T-cell (primary cell): ENCODE measurements at regions not wholly inside any gene's neighbourhood (a gene's known extent, or its start where the extent isn't known, plus 50 kb on each side); places are given as distances from the start of the nearest gene placed in this dataset.
"Not testable (repeated sequence)": the region's sequence is repeated elsewhere in the genome, so short reads cannot be mapped to it uniquely, and the experiment has no call there.

Experiments
- ATAC-seq, 4 experiments: fragments of 200-7000 bp in 3 of 4; fragments of 150-1000 bp in 1 of 4; cut with Tn5 transposase; replicated peaks in 1 of 4; 1 replicate in 3 of 4; 2 replicates in 1 of 4; pipeline ENCODE4 v1.10.0; 2021; ENCODE audit warnings: moderate library complexity in 3 of 4, mild to moderate bottlenecking in 2 of 4, moderate number of reproducible peaks in 1 of 4
- CTCF ChIA-PET, 2 donors: fragments of 300-600 bp; sonication (Branson Sonifier 250); formaldehyde crosslinking; loops; one replicate each; lab custom pipeline; 2022; ENCODE audit warnings: antibody characterized with exemption in 2 of 2; lab: Charles Lee
- POLR2A ChIA-PET, 2 donors: fragments of 300-600 bp; sonication (Branson Sonifier 250); formaldehyde crosslinking; loops; one replicate each; lab custom pipeline; 2022; ENCODE audit warnings: antibody characterized with exemption in 2 of 2; lab: Charles Lee
- DNase-seq, 35 experiments: peaks; one replicate each; pipeline versions ENCODE4 v3.0.0 to v3.0.0-alpha.2; 2013 to 2023
- H3K27ac ChIP-seq: one replicate; pipeline ENCODE4 v1.5.1; 2013; ENCODE audit warnings: low read length
- H3K27me3 ChIP-seq, 2 experiments: replicated peaks in 1 of 2; 1 replicate in 1 of 2; 2 replicates in 1 of 2; pipeline versions ENCODE4 v1.6.1 to v1.7.0; 2013; ENCODE audit warnings: low read length in 1 of 2, mixed read lengths in 1 of 2; ENCODE audit not compliant: control insufficient read depth in 2 of 2, insufficient read depth in 2 of 2; ENCODE audit errors: extremely low read depth in 1 of 2
- H3K36me3 ChIP-seq, 2 donors: 1 replicate in 1 of 2; 2 replicates in 1 of 2; pipeline versions ENCODE4 v1.6.1 to v1.7.0; 2013; ENCODE audit warnings: low read length in 1 of 2; ENCODE audit not compliant: control insufficient read depth in 2 of 2, insufficient read depth in 1 of 2; ENCODE audit errors: extremely low read depth in 1 of 2
- H3K4me1 ChIP-seq, 2 experiments: 1 replicate in 1 of 2; 2 replicates in 1 of 2; pipeline versions ENCODE4 v1.6.1 to v1.7.0; 2013; ENCODE audit warnings: low read length in 2 of 2, mixed read lengths in 1 of 2; ENCODE audit not compliant: insufficient read depth in 2 of 2, control insufficient read depth in 1 of 2; ENCODE audit errors: extremely low read depth in 1 of 2
- H3K4me3 ChIP-seq, 2 donors: 1 replicate in 1 of 2; 2 replicates in 1 of 2; pipeline versions ENCODE4 v1.5.1 to v1.7.0; 2013; ENCODE audit warnings: mild to moderate bottlenecking in 2 of 2, low read length in 1 of 2, moderate library complexity in 1 of 2; ENCODE audit not compliant: control insufficient read depth in 1 of 2; ENCODE audit errors: extremely low read depth in 1 of 2
- H3K9me3 ChIP-seq: 2 replicates; pipeline ENCODE4 v1.7.0; 2013
- H3K27ac Mint-ChIP-seq, 2 donors: one replicate each; pipeline ENCODE4 v1.8.0; 2020 to 2021; ENCODE audit warnings: mild to moderate bottlenecking in 2 of 2, mixed read lengths in 2 of 2
- H3K27me3 Mint-ChIP-seq, 2 donors: one replicate each; pipeline ENCODE4 v1.8.0; 2021 to 2022; ENCODE audit warnings: mixed read lengths in 2 of 2
- H3K36me3 Mint-ChIP-seq: one replicate; pipeline ENCODE4 v1.8.0; 2021; ENCODE audit warnings: mixed read lengths
- H3K4me1 Mint-ChIP-seq, 3 donors: one replicate each; pipeline ENCODE4 v1.8.0; 2020 to 2022; ENCODE audit warnings: mixed read lengths in 3 of 3, mild to moderate bottlenecking in 1 of 3
- H3K4me3 Mint-ChIP-seq, 3 donors: one replicate each; pipeline ENCODE4 v1.8.0; 2020 to 2022; ENCODE audit warnings: mild to moderate bottlenecking in 3 of 3, mixed read lengths in 3 of 3, moderate library complexity in 3 of 3
- H3K9me3 Mint-ChIP-seq, 3 donors: one replicate each; pipeline ENCODE4 v1.8.0; 2020 to 2022; ENCODE audit warnings: mixed read lengths in 3 of 3
- WGBS: methylation state at CpG from one replicate; pipeline ENCODE4 v1.1.5; 2013; ENCODE audit warnings: missing lambda C conversion rate; ENCODE audit not compliant: insufficient coverage; 5-methylcytosine and 5-hydroxymethylcytosine counted together

DNA sequence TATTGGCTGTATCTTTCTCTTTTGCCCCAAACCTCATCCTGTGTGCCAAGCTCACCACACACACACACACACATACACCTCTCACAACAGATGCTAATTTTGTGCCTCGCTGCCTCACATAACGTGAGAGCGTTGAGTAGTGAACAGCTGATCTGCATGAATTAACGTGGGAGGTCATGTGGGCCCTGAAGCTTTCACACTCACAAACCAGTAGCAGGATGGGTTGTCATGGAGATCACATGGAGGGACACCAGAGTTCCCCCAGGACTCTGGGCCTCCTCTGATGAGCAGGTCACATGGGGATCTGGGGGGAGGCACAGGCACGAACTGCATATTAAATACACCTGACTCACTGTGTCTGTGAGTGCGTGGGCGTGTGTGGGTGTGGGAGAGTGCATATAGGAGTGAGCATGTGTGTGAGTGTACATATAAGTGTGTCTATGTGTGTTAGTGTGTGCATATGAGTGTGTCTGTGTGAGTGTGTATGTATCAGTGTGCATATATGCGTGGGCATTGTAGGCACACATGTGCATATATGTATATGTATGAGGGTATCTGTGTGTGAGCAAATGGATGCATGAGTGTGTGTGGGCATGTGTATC, 62.7 kb upstream of the SULF2 start:
- CTCF ChIA-PET = no interaction called here
- H3K27ac Mint-ChIP-seq = no peak overlapping the region
- no peak for ATAC-seq
- no peaks in the 10 kb centered on the region for H3K36me3 Mint-ChIP-seq
- H3K9me3 Mint-ChIP-seq = no peaks in the 10 kb centered on the region
- WGBS = 82% methylated on average over 1 of the region's 8 CpGs
- POLR2A ChIA-PET = no interaction called here
- H3K27me3 Mint-ChIP-seq = peaks cover 25 to 34% of the 10 kb centered on the region in 2 donors
- H3K27me3 ChIP-seq = peaks cover 0 to 13% of the 10 kb centered on the region in 2 experiments
- H3K4me3 ChIP-seq = no peak overlapping the region
- DNase-seq = no peak
- H3K36me3 ChIP-seq = no peaks in the 10 kb centered on the region
- H3K9me3 ChIP-seq = no peaks in the 10 kb centered on the region
- no peaks in the 10 kb centered on the region for H3K4me1 Mint-ChIP-seq
- peaks cover 0 to 3% of the 10 kb centered on the region in 2 experiments for H3K4me1 ChIP-seq
- H3K4me3 Mint-ChIP-seq = no peak overlapping the region
- H3K27ac ChIP-seq = no peak overlapping the region

DNA sequence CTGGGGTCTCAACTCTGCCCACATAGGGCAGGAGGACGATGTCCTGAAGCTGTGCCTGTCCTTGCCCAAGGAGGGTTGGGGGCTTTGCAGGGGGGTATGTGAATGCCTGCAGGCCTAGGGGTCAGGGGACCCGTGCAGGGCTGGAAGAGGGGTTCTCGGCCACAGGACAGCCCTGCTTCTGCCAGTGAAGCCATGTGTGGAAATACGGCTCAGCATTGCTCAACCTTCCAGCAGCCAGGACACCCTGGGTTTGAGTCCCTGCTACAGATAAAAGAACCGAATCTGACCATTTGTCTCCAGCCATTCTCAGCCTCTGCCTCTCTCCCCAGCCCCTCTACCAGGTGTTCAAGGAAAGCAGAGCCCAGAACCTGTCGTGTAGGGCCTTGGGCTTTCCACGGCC, 61.9 kb upstream of the SULF2 start:
- H3K4me3 Mint-ChIP-seq, CTCF ChIA-PET, H3K4me1 ChIP-seq, H3K27ac Mint-ChIP-seq, H3K4me3 ChIP-seq, H3K4me1 Mint-ChIP-seq, H3K9me3 Mint-ChIP-seq, POLR2A ChIA-PET, H3K36me3 ChIP-seq, H3K27ac ChIP-seq, H3K9me3 ChIP-seq, ATAC-seq, H3K36me3 Mint-ChIP-seq, DNase-seq: not testable (repeated sequence)
- H3K27me3 Mint-ChIP-seq = peaks cover 27 to 31% of the 10 kb centered on the region in 2 donors
- WGBS = 70% methylated on average over 4 of the region's 7 CpGs
- H3K27me3 ChIP-seq = peaks cover 0 to 13% of the 10 kb centered on the region in 2 experiments

DNA sequence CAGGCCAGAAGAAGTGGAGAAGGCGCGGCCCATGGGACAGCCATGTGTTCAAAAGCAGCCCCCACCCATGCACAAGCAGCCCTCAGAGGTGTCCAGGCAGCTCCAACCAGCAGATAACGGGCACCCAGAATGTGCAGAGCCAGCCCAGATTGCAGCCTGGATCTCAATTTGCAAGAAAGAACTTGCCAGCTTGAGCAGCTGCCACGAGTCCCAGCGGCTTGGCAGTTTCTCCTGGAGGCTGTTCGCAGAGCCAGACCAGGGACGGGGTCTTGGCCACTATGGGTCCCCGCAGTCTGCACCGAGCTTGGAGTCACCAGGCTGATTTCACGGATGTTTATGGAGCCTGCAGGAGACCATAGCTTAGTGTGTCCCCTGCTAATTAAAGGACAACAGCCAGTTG, 61.4 kb upstream of the SULF2 start:
- H3K36me3 Mint-ChIP-seq, H3K27ac ChIP-seq, H3K4me3 ChIP-seq, H3K27me3 ChIP-seq, H3K4me3 Mint-ChIP-seq, H3K9me3 ChIP-seq, H3K36me3 ChIP-seq, ATAC-seq, POLR2A ChIA-PET, H3K27ac Mint-ChIP-seq, H3K9me3 Mint-ChIP-seq, DNase-seq, H3K4me1 Mint-ChIP-seq, CTCF ChIA-PET, H3K4me1 ChIP-seq: not testable (repeated sequence)
- peaks cover 28 to 29% of the 10 kb centered on the region in 2 donors for H3K27me3 Mint-ChIP-seq
- 80% methylated on average over 8 of the region's 10 CpGs for WGBS

DNA sequence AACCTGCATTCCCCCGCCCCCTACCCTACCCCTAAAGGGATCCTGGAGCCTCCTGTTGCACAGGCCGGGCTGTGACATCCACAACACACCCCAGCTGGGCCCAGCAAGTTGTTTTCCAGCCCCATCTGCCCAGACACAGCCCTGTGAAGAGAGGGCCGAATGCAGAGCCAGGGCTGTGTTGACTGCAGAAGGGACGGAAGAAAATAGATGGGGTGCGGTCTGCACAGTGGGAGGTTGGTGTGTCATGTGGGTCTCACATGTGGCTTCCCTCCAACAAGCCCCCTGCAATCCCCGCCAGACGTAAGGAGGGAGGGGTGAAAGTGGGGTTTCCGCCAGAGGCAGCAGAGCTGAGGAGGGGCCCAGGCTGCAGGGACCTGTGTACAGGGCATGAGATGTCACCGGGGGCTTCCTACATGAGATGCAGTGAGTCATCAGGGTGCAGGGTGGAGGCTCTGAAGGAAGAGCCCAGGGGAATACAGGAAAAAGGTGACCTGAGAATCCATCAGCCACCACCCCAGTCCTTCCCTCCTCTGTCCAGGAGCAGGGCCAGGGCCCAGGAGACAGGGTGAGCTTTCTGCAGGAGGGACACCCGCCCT, 60.2 kb upstream of the SULF2 start:
- H3K27ac Mint-ChIP-seq, H3K9me3 ChIP-seq, H3K36me3 ChIP-seq, H3K36me3 Mint-ChIP-seq, H3K27ac ChIP-seq, H3K4me3 ChIP-seq, H3K27me3 ChIP-seq, H3K4me1 Mint-ChIP-seq, H3K4me1 ChIP-seq, CTCF ChIA-PET, H3K4me3 Mint-ChIP-seq, DNase-seq, H3K9me3 Mint-ChIP-seq, POLR2A ChIA-PET: not testable (repeated sequence)
- 77% methylated on average over 6 of the region's 10 CpGs for WGBS
- H3K27me3 Mint-ChIP-seq = peaks cover 20 to 21% of the 10 kb centered on the region in 2 donors
- ATAC-seq = peak; percentile 22 to 46 (median 28)

DNA sequence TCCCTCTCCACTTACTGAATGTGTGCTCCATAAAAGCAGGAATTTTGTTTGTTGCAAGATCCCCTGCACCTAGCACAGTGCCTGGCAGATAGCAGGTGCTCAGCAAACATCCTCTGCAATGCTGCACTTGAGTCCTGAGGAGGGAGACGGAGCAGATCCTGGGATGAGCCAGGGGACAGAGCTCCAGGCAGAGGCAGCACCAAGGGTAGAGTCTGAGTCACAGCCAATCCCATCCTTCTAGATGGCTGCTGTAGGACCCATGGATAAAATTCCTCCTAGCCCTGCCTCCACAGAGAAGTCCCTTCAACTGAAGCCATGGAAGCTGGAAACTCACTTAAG, 59.3 kb upstream of the SULF2 start:
- peaks cover 16 to 17% of the 10 kb centered on the region in 2 donors for H3K27me3 Mint-ChIP-seq
- H3K27me3 ChIP-seq, H3K4me1 Mint-ChIP-seq, DNase-seq, POLR2A ChIA-PET, H3K9me3 ChIP-seq, ATAC-seq, H3K4me3 Mint-ChIP-seq, H3K36me3 ChIP-seq, H3K27ac ChIP-seq, H3K9me3 Mint-ChIP-seq, CTCF ChIA-PET, H3K36me3 Mint-ChIP-seq, H3K27ac Mint-ChIP-seq, H3K4me3 ChIP-seq, H3K4me1 ChIP-seq: not testable (repeated sequence)
- WGBS = 100% methylated on average over 1 of the region's 1 CpG

DNA sequence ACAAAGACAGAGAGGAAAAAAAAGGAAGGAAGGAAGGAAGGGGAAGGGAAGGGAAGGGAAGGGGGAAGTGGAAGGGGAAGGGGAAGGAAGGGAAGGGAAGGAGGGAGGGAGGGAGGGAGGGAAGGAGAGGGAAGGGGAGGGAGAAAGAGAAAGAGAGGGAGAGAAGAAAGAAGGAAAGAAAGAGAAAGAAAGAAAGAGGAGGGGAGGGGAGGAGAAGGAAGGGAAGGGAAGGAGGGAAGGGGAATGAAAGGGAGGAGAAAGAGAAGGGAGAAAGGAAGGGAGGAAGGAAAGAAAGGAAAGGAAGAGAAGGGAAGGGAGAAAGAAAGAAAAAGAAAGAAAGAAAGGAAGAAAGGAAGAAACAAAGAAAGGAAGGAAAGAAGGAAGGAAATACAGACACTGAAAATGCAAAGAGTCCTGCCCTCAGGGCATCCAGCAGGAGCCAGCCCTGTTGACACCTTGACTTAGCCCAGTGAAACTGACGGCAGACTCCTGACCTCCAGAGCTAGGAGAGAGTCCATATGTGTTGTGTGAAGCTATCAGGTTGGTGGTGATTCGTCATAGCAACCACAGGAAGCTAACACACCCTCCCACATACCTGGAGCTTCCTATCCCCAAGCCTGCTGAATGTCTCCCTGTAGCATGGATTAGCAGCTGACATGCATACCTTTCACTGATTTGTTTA, 58.7 kb upstream of the SULF2 start:
- no peak overlapping the region for H3K27ac ChIP-seq
- H3K9me3 ChIP-seq = no peaks in the 10 kb centered on the region
- Mint-ChIP-seq H3K27me3 (peaks cover 14 to 17% of the 10 kb centered on the region in 2 donors), H3K4me1 (no peaks in the 10 kb centered on the region), H3K36me3 (no peaks in the 10 kb centered on the region), H3K9me3 (no peaks in the 10 kb centered on the region), H3K27ac (no peak overlapping the region), H3K4me3 (no peak overlapping the region)
- ATAC-seq = no peak
- no CpG with 5 or more reads among the region's 2 CpGs for WGBS
- DNase-seq = no peak
- ChIA-PET POLR2A (no interaction called here), CTCF (no interaction called here)
- H3K36me3 ChIP-seq = no peaks in the 10 kb centered on the region
- H3K4me3 ChIP-seq = no peak overlapping the region
- H3K4me1 ChIP-seq = peaks cover 0 to 3% of the 10 kb centered on the region in 2 experiments
- peaks cover 0 to 3% of the 10 kb centered on the region in 2 experiments for H3K27me3 ChIP-seq
